Vagina (tissue), 2 donors: ENCODE measurements at regions not wholly inside any gene's neighbourhood (a gene's known extent, or its start where the extent isn't known, plus 50 kb on each side); places are given as distances from the start of the nearest gene placed in this dataset.
"Not testable (repeated sequence)": the region's sequence is repeated elsewhere in the genome, so short reads cannot be mapped to it uniquely, and the experiment has no call there.

Source experiments
- POLR2A ChIP-seq, 2 donors: fragments of 450-650 bp; IDR thresholded peaks; one replicate each; pipeline ENCODE4 v1.6.1; 2017; ENCODE audit warnings: antibody characterized with exemption in 2 of 2, mild to moderate bottlenecking in 2 of 2, moderate library complexity in 2 of 2
- POLR2AphosphoS5 ChIP-seq, 2 donors: sonication (generic); formaldehyde crosslinking; IDR thresholded peaks; one replicate each; pipeline ENCODE4 v1.9.0; 2017; ENCODE audit warnings: antibody characterized with exemption in 2 of 2, mild to moderate bottlenecking in 2 of 2, low read depth in 1 of 2; ENCODE audit not compliant: insufficient read depth in 1 of 2
- TF ChIP-seq, protein P1 (sequence below), 3 experiments: fragments of 450-650 bp in 2 of 3; fragments of 200-600 bp in 1 of 3; sonication (generic) in 1 of 3; IDR thresholded peaks; one replicate each; pipeline ENCODE4 v1.5.1; 2017 to 2019; ENCODE audit warnings: antibody characterized with exemption in 3 of 3, mild to moderate bottlenecking in 2 of 3, moderate library complexity in 2 of 3

DNA sequence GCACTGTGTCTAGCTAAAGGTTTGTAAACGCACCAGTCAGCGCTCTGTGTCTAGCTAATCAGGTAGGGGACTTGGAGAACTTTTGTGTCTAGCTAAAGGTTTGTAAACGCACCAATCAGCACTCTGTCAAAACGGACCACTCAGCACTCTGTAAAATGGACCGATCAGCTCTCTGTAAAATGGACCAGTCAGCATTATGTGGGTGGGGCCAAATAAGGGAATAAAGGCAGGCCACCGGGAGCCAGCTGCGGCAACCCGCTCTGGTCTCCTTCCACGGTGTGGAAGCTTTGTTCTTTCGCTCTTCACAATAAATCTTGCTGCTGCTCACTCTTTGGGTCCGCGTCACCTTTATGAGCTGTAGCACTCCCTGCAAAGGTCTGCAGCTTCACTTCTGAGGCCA lies 90.2 kb downstream of the ASCL4 start:
- TF ChIP-seq, protein P1, sequence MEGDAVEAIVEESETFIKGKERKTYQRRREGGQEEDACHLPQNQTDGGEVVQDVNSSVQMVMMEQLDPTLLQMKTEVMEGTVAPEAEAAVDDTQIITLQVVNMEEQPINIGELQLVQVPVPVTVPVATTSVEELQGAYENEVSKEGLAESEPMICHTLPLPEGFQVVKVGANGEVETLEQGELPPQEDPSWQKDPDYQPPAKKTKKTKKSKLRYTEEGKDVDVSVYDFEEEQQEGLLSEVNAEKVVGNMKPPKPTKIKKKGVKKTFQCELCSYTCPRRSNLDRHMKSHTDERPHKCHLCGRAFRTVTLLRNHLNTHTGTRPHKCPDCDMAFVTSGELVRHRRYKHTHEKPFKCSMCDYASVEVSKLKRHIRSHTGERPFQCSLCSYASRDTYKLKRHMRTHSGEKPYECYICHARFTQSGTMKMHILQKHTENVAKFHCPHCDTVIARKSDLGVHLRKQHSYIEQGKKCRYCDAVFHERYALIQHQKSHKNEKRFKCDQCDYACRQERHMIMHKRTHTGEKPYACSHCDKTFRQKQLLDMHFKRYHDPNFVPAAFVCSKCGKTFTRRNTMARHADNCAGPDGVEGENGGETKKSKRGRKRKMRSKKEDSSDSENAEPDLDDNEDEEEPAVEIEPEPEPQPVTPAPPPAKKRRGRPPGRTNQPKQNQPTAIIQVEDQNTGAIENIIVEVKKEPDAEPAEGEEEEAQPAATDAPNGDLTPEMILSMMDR (IDR thresholded peaks at IDR 0.05) = not testable (repeated sequence)
- not testable (repeated sequence) for TF ChIP-seq POLR2AphosphoS5 (IDR thresholded peaks at IDR 0.05; ENCODE audit: insufficient read depth in 1 of 2, low read depth in 1 of 2); POLR2A (IDR thresholded peaks at IDR 0.05)
